IPS-NIHi7 (cell line): ENCODE measurements at regions not wholly inside any gene's neighbourhood (a gene's known extent, or its start where the extent isn't known, plus 50 kb on each side); places are given as distances from the start of the nearest gene placed in this dataset.

ENCODE experiments used
- DNase-seq: peaks from one replicate; pipeline ENCODE4 v3.0.0; 2012; ENCODE audit warnings: mixed read lengths; ENCODE audit errors: extremely low spot score

GRCh38 chr5:168106008-168106761, 185.3 kb upstream of the WWC1 start:
- no peak for DNase-seq

- DNase-seq = no peak
Observed at GRCh38 chr5:168109441-168109840, 182.0 kb upstream of the WWC1 start.

GRCh38 chr5:168110384-168110783, 181.1 kb upstream of the WWC1 start:
- no peak for DNase-seq

- DNase-seq = no peak
Observed at GRCh38 chr5:168110870-168111832, 180.3 kb upstream of the WWC1 start.

- peak; percentile 88 for DNase-seq
Observed at GRCh38 chr5:168114444-168115017, 176.9 kb upstream of the WWC1 start.

- DNase-seq = no peak
Observed at GRCh38 chr5:168117469-168117868, 174.0 kb upstream of the WWC1 start.

- DNase-seq = peak; percentile 39
Observed at GRCh38 chr5:168118042-168118668, 173.3 kb upstream of the WWC1 start.

GRCh38 chr5:168120401-168121137, 170.9 kb upstream of the WWC1 start:
- DNase-seq = no peak

GRCh38 chr5:168121138-168121494, 170.3 kb upstream of the WWC1 start:
- no peak for DNase-seq

- DNase-seq = no peak
Observed at GRCh38 chr5:168123631-168124528, 167.6 kb upstream of the WWC1 start.

- no peak for DNase-seq
Observed at GRCh38 chr5:168125445-168126199, 165.8 kb upstream of the WWC1 start.

- DNase-seq = no peak
Observed at GRCh38 chr5:168126606-168127005, 164.8 kb upstream of the WWC1 start.

GRCh38 chr5:168128111-168128510, 163.3 kb upstream of the WWC1 start:
- no peak for DNase-seq

GRCh38 chr5:168128557-168128956, 162.9 kb upstream of the WWC1 start:
- DNase-seq = no peak

GRCh38 chr5:168131519-168131918, 159.9 kb upstream of the WWC1 start:
- DNase-seq = no peak

- DNase-seq = no peak
Observed at GRCh38 chr5:168132241-168132641, 159.2 kb upstream of the WWC1 start.

GRCh38 chr5:168135897-168136296, 155.5 kb upstream of the WWC1 start:
- no peak for DNase-seq

- DNase-seq = no peak
Observed at GRCh38 chr5:168136340-168136739, 155.1 kb upstream of the WWC1 start.

GRCh38 chr5:168137265-168137664, 154.2 kb upstream of the WWC1 start:
- DNase-seq = no peak

GRCh38 chr5:168140241-168140640, 151.2 kb upstream of the WWC1 start:
- DNase-seq = no peak
